GM18868 (cell line): ENCODE measurements at regions not wholly inside any gene's neighbourhood (a gene's known extent, or its start where the extent isn't known, plus 50 kb on each side); places are given as distances from the start of the nearest gene placed in this dataset.

ENCODE experiments used
- ATAC-seq: cut with Tn5 transposase; IDR thresholded peaks from one replicate; pipeline ENCODE4 v1.9.1; 2021; ENCODE audit warnings: mild to moderate bottlenecking, moderate library complexity; ENCODE audit not compliant: unreplicated experiment

GRCh38 chr16:86389566-86390328, 120.6 kb upstream of the FOXF1 start:
- no peak for ATAC-seq

GRCh38 chr16:86390335-86390734, 120.0 kb upstream of the FOXF1 start:
- ATAC-seq, result no peak

GRCh38 chr16:86391486-86391885, 118.8 kb upstream of the FOXF1 start:
- ATAC-seq, result no peak

GRCh38 chr16:86391984-86392383, 118.3 kb upstream of the FOXF1 start:
- ATAC-seq, result no peak

DNA sequence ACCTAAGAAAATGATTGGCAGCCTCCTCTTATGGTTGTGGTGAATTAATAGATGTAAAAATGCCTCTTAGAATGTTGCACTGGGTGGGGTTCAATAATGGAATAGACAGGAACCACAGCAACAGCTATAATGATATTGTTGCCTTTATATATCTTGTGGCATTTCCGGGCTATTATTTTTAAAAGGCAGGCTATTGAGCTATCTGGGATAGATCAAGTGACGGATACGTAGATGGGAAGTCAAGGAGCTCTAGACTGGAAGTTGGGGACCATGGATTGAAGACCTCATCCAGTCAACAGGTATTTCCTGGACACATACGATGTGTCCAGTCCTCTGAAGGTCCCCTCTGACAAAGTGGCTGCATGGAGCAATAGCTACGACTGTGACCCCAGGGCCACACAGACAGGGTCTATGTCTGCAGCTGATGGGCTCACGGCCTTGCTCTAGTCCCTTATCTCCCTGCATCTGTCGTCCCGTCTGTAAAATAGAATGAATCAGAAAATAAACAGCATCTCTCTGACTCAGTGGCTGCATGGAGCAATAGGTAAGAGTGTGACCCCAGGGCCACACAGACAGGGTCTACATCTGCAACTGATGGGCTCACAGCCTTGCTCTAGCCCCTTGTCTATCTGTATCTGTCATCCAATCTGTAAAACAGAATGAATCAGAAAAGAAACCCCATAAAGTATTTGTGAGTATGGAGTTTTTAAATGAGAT, 117.7 kb upstream of the FOXF1 start:
- no peak for ATAC-seq

GRCh38 chr16:86393907-86394626, 116.3 kb upstream of the FOXF1 start:
- no peak for ATAC-seq

DNA sequence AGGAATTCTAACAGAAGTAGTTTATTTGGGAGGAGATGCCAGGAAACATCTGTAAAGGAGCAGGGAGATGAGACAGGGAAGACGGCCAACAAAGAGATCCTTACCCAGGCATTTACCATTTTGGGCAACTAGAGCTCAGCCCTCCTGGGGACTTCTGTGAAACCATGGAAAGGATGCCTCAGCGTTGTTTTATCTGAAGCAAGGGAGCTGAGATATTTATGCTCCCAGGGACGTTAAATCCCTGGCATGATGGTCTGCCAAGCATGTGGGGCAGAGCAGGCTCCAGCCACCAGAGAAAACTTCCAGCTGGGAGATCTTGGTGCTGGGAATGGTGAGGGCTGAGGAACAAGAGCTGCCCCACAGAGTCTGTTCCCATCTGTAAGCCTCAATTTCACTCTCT, 114.8 kb upstream of the FOXF1 start:
- no peak for ATAC-seq

DNA sequence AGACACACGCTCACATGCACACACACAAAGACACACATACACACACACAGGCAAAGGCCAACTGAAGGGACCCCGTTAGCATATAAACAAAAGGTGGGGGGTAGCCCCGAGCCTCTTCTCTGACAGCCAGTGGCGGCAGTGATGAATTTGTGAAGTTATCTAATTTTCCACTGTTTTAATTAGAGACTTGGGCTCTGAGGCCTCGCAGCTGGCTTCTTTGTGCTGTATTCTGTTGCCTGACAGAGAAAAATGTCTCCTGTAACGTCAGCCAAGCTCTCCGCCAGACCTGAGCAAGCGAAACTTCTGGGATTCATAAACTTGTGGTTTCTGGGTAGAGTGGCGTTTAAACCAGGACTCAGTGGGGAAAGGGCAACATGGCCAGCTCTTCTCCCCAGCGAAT, 113.9 kb upstream of the FOXF1 start:
- ATAC-seq, result no peak

DNA sequence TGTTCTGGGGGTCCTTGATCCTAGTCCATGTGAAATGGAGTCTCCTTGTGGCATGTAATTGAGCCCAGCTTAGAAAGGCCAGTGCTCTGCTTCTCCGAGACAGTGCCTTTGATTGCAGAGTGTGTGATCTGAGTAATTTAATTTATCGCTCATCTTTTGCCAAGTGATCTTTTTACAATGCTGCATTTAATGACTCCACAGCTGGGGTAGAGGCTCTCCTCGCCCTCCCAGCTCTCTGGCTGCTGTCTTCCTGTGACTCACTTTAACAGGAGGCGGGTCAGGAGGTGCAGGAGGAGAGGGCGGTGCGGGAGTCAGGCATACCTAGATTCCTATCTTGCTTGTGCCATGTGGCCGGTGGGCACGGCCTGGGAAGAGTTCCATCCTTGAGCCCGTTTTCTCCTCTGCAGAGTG, 113.4 kb upstream of the FOXF1 start:
- no peak for ATAC-seq

GRCh38 chr16:86398201-86398600, 112.1 kb upstream of the FOXF1 start:
- ATAC-seq, result no peak

GRCh38 chr16:86398622-86399021, 111.7 kb upstream of the FOXF1 start:
- no peak for ATAC-seq

DNA sequence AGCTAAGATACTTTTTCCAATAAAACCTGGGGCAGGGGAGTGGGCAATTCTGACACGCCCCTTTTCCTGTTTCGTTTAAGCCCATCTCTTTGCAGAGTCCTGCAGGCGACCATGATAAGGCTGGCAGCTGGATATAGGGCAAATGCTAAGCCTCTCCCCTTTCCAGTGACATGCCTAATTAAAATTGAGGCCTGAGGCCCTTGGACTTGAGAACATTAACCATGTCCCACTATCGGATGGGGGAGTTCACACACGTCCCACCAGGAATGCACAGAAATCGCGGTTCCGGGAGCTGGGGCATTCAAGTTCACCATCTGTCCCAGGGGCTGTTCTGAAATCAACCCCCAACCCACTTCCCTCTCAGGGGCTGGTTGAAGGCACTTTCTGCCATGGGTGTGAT, 109.2 kb upstream of the FOXF1 start:
- no peak for ATAC-seq

GRCh38 chr16:86403085-86403484, 107.2 kb upstream of the FOXF1 start:
- ATAC-seq, result no peak

- ATAC-seq, result no peak
These were observed 106.7 kb upstream of the FOXF1 start for GRCh38 chr16:86403541-86404163.

GRCh38 chr16:86404678-86405077, 105.6 kb upstream of the FOXF1 start:
- ATAC-seq, result no peak

- no peak for ATAC-seq
These were observed 105.0 kb upstream of the FOXF1 start for GRCh38 chr16:86405319-86405718.

- no peak for ATAC-seq
These were observed 104.3 kb upstream of the FOXF1 start for GRCh38 chr16:86406056-86406455.

GRCh38 chr16:86408685-86409084, 101.6 kb upstream of the FOXF1 start:
- ATAC-seq, result no peak

DNA sequence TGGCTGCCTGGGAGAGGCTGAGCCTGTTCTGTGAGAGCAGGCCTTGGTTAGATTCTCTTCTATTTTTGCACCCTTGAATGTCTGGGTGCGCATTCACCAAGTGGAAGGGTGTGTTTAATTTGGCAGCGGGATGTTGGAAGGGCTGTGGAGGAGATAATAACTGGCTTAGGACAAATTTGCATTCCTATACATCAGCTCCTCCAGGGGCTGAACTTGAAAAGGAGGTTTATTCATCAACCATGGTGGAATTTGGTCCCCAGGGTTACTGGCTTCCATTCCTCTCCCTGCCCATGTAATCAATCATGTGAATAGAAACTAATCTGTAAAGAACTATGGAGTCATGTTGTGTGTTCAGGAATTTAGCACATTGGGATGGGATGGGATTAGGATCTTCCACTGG, 100.2 kb upstream of the FOXF1 start:
- ATAC-seq, result no peak

DNA sequence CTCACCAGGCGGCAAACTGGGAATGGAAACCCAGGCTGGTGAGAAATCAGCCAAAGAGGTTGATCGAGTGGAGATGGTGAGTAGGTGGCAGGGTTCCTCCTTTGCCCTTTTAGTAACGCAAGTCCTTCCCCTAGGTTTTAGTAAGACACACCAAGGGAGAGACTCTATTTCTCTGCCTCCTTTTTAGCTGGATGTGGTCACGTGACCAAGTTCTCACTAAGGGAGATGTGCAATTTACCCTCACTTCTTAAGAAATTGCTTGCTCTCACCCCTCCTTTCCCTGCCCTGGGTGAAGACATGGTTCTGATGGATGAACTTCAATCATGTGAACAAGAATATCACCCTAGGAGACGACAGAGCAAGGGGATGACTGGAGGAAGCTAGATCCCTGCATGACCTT, 99.8 kb upstream of the FOXF1 start:
- ATAC-seq, result no peak

- ATAC-seq, result no peak
These were observed 98.4 kb upstream of the FOXF1 start for GRCh38 chr16:86411897-86412296.
